KBM-7 (cell line): ENCODE measurements at regions not wholly inside any gene's neighbourhood (a gene's known extent, or its start where the extent isn't known, plus 50 kb on each side); places are given as distances from the start of the nearest gene placed in this dataset.

Experiments used
- DNase-seq: peaks from one replicate; pipeline ENCODE4 v3.0.0-alpha.2; 2015
- in situ Hi-C: fragments of 300-500 bp; cut with MboI; formaldehyde crosslinking; loops from 2 replicates; pipeline ENCODE4 v1.14.3; 2020; ENCODE audit warnings: low sequenced_read_pairs, low pct_unique_long_range_greater_than_20kb, mixed read lengths

GRCh38 chr15:98394546-98394945, 253.8 kb upstream of the IGF1R start:
- in situ Hi-C loops = no loop called here
- no peak for DNase-seq

- no peak for DNase-seq
- in situ Hi-C loops = no loop called here
These were observed 252.2 kb upstream of the IGF1R start for GRCh38 chr15:98395974-98396610.

GRCh38 chr15:98397419-98397818, 250.9 kb upstream of the IGF1R start:
- in situ Hi-C loops = no loop called here
- no peak for DNase-seq

- no peak for DNase-seq
- in situ Hi-C loops = no loop called here
These were observed 250.3 kb upstream of the IGF1R start for GRCh38 chr15:98398056-98398455.

- DNase-seq = no peak
- in situ Hi-C loops = no loop called here
These were observed 249.5 kb upstream of the IGF1R start for GRCh38 chr15:98398886-98399285.

- DNase-seq = no peak
- in situ Hi-C loops = no loop called here
These were observed 248.2 kb upstream of the IGF1R start for GRCh38 chr15:98400120-98400519.

- in situ Hi-C loops = no loop called here
These were observed 247.3 kb upstream of the IGF1R start for GRCh38 chr15:98401029-98401428.

GRCh38 chr15:98402486-98402885, 245.9 kb upstream of the IGF1R start:
- in situ Hi-C loops = no loop called here
- DNase-seq = no peak

More at GRCh38 chr15:98401029-98401428, 247.3 kb upstream of the IGF1R start:
- DNase-seq = no peak

- no peak for DNase-seq
- in situ Hi-C loops = no loop called here
These were observed 245.2 kb upstream of the IGF1R start for GRCh38 chr15:98403169-98403568.

- in situ Hi-C loops = no loop called here
- DNase-seq = no peak
These were observed 244.8 kb upstream of the IGF1R start for GRCh38 chr15:98403569-98403968.

- in situ Hi-C loops = no loop called here
- DNase-seq = no peak
These were observed 243.3 kb upstream of the IGF1R start for GRCh38 chr15:98405013-98405412.

GRCh38 chr15:98408231-98408630, 240.1 kb upstream of the IGF1R start:
- no peak for DNase-seq
- in situ Hi-C loops = no loop called here

- DNase-seq = no peak
- in situ Hi-C loops = no loop called here
These were observed 238.0 kb upstream of the IGF1R start for GRCh38 chr15:98410328-98410727.

- DNase-seq = no peak
- in situ Hi-C loops = no loop called here
These were observed 235.5 kb upstream of the IGF1R start for GRCh38 chr15:98412852-98413251.

- no peak for DNase-seq
- in situ Hi-C loops = no loop called here
These were observed 234.3 kb upstream of the IGF1R start for GRCh38 chr15:98413933-98414546.

- DNase-seq = no peak
- in situ Hi-C loops = no loop called here
These were observed 232.0 kb upstream of the IGF1R start for GRCh38 chr15:98416222-98416855.

- in situ Hi-C loops = no loop called here
- no peak for DNase-seq
These were observed 231.0 kb upstream of the IGF1R start for GRCh38 chr15:98417346-98417745.

- DNase-seq = no peak
- in situ Hi-C loops = no loop called here
These were observed 230.2 kb upstream of the IGF1R start for GRCh38 chr15:98418122-98418521.

GRCh38 chr15:98419173-98419780, 229.1 kb upstream of the IGF1R start:
- in situ Hi-C loops = no loop called here

GRCh38 chr15:98420837-98421236, 227.5 kb upstream of the IGF1R start:
- no peak for DNase-seq
- in situ Hi-C loops = loop anchor here (5.0 kb wide), 1 partner anchor 104 kb away; no protein-coding TSS in a partner anchor

More at GRCh38 chr15:98419173-98419780, 229.1 kb upstream of the IGF1R start:
- DNase-seq = no peak
